Right cardiac atrium (tissue), 5 donors: ENCODE measurements at regions not wholly inside any gene's neighbourhood (a gene's known extent, or its start where the extent isn't known, plus 50 kb on each side); places are given as distances from the start of the nearest gene placed in this dataset.
"Not testable (repeated sequence)": the region's sequence is repeated elsewhere in the genome, so short reads cannot be mapped to it uniquely, and the experiment has no call there.

Experiments used
- ATAC-seq, 2 donors: fragments of 200-7000 bp; cut with Tn5 transposase; one replicate each; pipeline versions ENCODE4 v1.8.0 to v1.9.1; 2020; ENCODE audit warnings: moderate library complexity in 2 of 2, mild to moderate bottlenecking in 1 of 2
- DNase-seq, 3 donors: peaks; one replicate each; pipeline ENCODE4 v3.0.0-alpha.2; 2020
- H3K27ac ChIP-seq: one replicate; pipeline ENCODE4 v1.5.1; 2013; ENCODE audit warnings: mild to moderate bottlenecking, low read length, control low read depth, moderate library complexity
- H3K27me3 ChIP-seq: one replicate; pipeline ENCODE4 v1.6.1; 2013; ENCODE audit not compliant: control insufficient read depth, insufficient read depth
- H3K4me1 ChIP-seq: one replicate; pipeline ENCODE4 v1.6.1; 2013; ENCODE audit warnings: low read length; ENCODE audit not compliant: control insufficient read depth, insufficient read depth
- H3K4me3 ChIP-seq: one replicate; pipeline ENCODE4 v1.5.1; 2013; ENCODE audit warnings: low read length, control low read depth
- H3K9me3 ChIP-seq: one replicate; pipeline ENCODE4 v1.6.1; 2013; ENCODE audit warnings: low read length; ENCODE audit not compliant: control insufficient read depth
- WGBS: extraction: QIAGEN DNeasy Blood & Tissue Kit; methylation state at CpG from one replicate; pipeline ENCODE4 v1.1.7; 2013; 5-methylcytosine and 5-hydroxymethylcytosine counted together
- intact Hi-C, 4 donors: fragments of 100-400 bp; cut with DNase I; formaldehyde crosslinking; loops; one replicate each; pipeline versions ENCODE4 v1.11.0 to v1.14.0; 2022 to 2023
- donor health status: healthy with polysubstance abuse.
- donor health status: DM: no; HTN: yes; CAD: no.
- donor health status: DM: no; HTN: no; CAD: no.
- donor health status: DM: no; HTN: yes; CAD: no; lungs with severe emphysema.
- donor health status: DM: yes; HTN: yes; CAD: no.

- intact Hi-C loops: no loop called here
- H3K4me3 ChIP-seq: no peak overlapping the region
- no peak for DNase-seq
Measured at GRCh38 chr4:151858356-151858755, 97.5 kb upstream of the GATB start.

GRCh38 chr4:151857368-151857767 lies 96.6 kb upstream of the GATB start:
- no peaks in the 10 kb centered on the region for H3K4me1 ChIP-seq
- DNase-seq (no peak), ATAC-seq (peak in 1 of 2 donors; percentile 28)
- no peaks in the 10 kb centered on the region for H3K27me3 ChIP-seq
- intact Hi-C loops: no loop called here
- no peak overlapping the region for H3K4me3 ChIP-seq
- WGBS: 12% methylated on average over 4 of the region's 4 CpGs
- H3K27ac ChIP-seq: no peak overlapping the region
- H3K9me3 ChIP-seq: no peaks in the 10 kb centered on the region

More at GRCh38 chr4:151858356-151858755, 97.5 kb upstream of the GATB start:
- Histone ChIP-seq H3K4me1 (no peaks in the 10 kb centered on the region), H3K9me3 (no peaks in the 10 kb centered on the region), H3K27ac (no peak overlapping the region), H3K27me3 (no peaks in the 10 kb centered on the region)
- WGBS: 83% methylated on average over 4 of the region's 4 CpGs
- no peak for ATAC-seq

GRCh38 chr4:151855747-151856146 lies 94.9 kb upstream of the GATB start:
- no peak for ATAC-seq
- DNase-seq: no peak
- Histone ChIP-seq H3K27ac (no peak overlapping the region), H3K4me1 (no peaks in the 10 kb centered on the region), H3K9me3 (no peaks in the 10 kb centered on the region), H3K27me3 (no peaks in the 10 kb centered on the region), H3K4me3 (no peak overlapping the region)
- 90% methylated on average over 1 of the region's 1 CpG for WGBS
- intact Hi-C loops: no loop called here

GRCh38 chr4:151854731-151855130 lies 93.9 kb upstream of the GATB start:
- H3K4me1 ChIP-seq: no peaks in the 10 kb centered on the region
- H3K9me3 ChIP-seq: no peaks in the 10 kb centered on the region
- no peak overlapping the region for H3K27ac ChIP-seq
- intact Hi-C loops: no loop called here
- DNase-seq: no peak
- no peak overlapping the region for H3K4me3 ChIP-seq
- WGBS: 91% methylated on average over 1 of the region's 1 CpG
- H3K27me3 ChIP-seq: no peaks in the 10 kb centered on the region
- ATAC-seq: no peak

- DNase-seq: no peak
- no peak for ATAC-seq
- Histone ChIP-seq H3K4me1 (no peaks in the 10 kb centered on the region), H3K27me3 (no peaks in the 10 kb centered on the region), H3K4me3 (no peak overlapping the region), H3K27ac (no peak overlapping the region), H3K9me3 (no peaks in the 10 kb centered on the region)
- WGBS: 58% methylated on average over 4 of the region's 4 CpGs
- intact Hi-C loops: no loop called here
Measured at GRCh38 chr4:151853034-151853433, 92.2 kb upstream of the GATB start.

- H3K27me3 ChIP-seq: no peaks in the 10 kb centered on the region
- ATAC-seq (no peak), DNase-seq (no peak)
- H3K27ac ChIP-seq: no peak overlapping the region
- H3K9me3 ChIP-seq: no peaks in the 10 kb centered on the region
- intact Hi-C loops: no loop called here
- H3K4me1 ChIP-seq: no peaks in the 10 kb centered on the region
- WGBS: 32% methylated on average over 2 of the region's 2 CpGs
- H3K4me3 ChIP-seq: no peak overlapping the region
Measured at GRCh38 chr4:151852202-151852601, 91.4 kb upstream of the GATB start.

GRCh38 chr4:151851354-151851753 lies 90.5 kb upstream of the GATB start:
- 84% methylated on average over 2 of the region's 2 CpGs for WGBS
- DNase-seq: no peak
- no peak overlapping the region for H3K27ac ChIP-seq
- no peaks in the 10 kb centered on the region for H3K4me1 ChIP-seq
- intact Hi-C loops: no loop called here
- H3K9me3 ChIP-seq: no peaks in the 10 kb centered on the region
- H3K4me3 ChIP-seq: no peak overlapping the region
- ATAC-seq: no peak
- H3K27me3 ChIP-seq: no peaks in the 10 kb centered on the region

- DNase-seq (no peak), ATAC-seq (no peak)
- Histone ChIP-seq H3K4me1 (no peaks in the 10 kb centered on the region), H3K27ac (no peak overlapping the region), H3K27me3 (no peaks in the 10 kb centered on the region), H3K9me3 (no peaks in the 10 kb centered on the region), H3K4me3 (no peak overlapping the region)
- 47% methylated on average over 2 of the region's 2 CpGs for WGBS
- intact Hi-C loops: no loop called here
Measured at GRCh38 chr4:151850791-151851213, 90.0 kb upstream of the GATB start.

- DNase-seq, H3K4me3 ChIP-seq, intact Hi-C loops, ATAC-seq, H3K4me1 ChIP-seq, H3K27me3 ChIP-seq, H3K9me3 ChIP-seq, H3K27ac ChIP-seq: not testable (repeated sequence)
- WGBS: 91% methylated on average over 3 of the region's 3 CpGs
Measured at GRCh38 chr4:151845551-151845950, 84.7 kb upstream of the GATB start.

GRCh38 chr4:151842430-151843079 lies 81.7 kb upstream of the GATB start:
- H3K9me3 ChIP-seq: no peaks in the 10 kb centered on the region
- no peak for DNase-seq
- WGBS: 73% methylated on average over 4 of the region's 4 CpGs
- intact Hi-C loops: no loop called here
- no peak overlapping the region for H3K27ac ChIP-seq
- no peaks in the 10 kb centered on the region for H3K27me3 ChIP-seq
- no peak overlapping the region for H3K4me3 ChIP-seq
- no peak for ATAC-seq
- H3K4me1 ChIP-seq: no peaks in the 10 kb centered on the region

- ATAC-seq (no peak), DNase-seq (no peak)
- no peaks in the 10 kb centered on the region for H3K9me3 ChIP-seq
- intact Hi-C loops: no loop called here
- H3K4me1 ChIP-seq: no peaks in the 10 kb centered on the region
- no peak overlapping the region for H3K27ac ChIP-seq
- no peak overlapping the region for H3K4me3 ChIP-seq
- H3K27me3 ChIP-seq: no peaks in the 10 kb centered on the region
- WGBS: 74% methylated on average over 10 of the region's 10 CpGs
Measured at GRCh38 chr4:151841107-151841506, 80.3 kb upstream of the GATB start.

GRCh38 chr4:151835467-151835866 lies 74.7 kb upstream of the GATB start:
- WGBS: 91% methylated on average over 2 of the region's 2 CpGs
- Histone ChIP-seq H3K9me3 (no peaks in the 10 kb centered on the region), H3K4me1 (no peaks in the 10 kb centered on the region), H3K27me3 (no peaks in the 10 kb centered on the region), H3K27ac (no peak overlapping the region), H3K4me3 (no peak overlapping the region)
- intact Hi-C loops: no loop called here
- ATAC-seq (no peak), DNase-seq (no peak)
